HG02884 (cell line): ENCODE measurements at regions not wholly inside any gene's neighbourhood (a gene's known extent, or its start where the extent isn't known, plus 50 kb on each side); places are given as distances from the start of the nearest gene placed in this dataset.
"Not testable (repeated sequence)": the region's sequence is repeated elsewhere in the genome, so short reads cannot be mapped to it uniquely, and the experiment has no call there.

ENCODE experiments used
- ATAC-seq: cut with Tn5 transposase; IDR thresholded peaks from one replicate; pipeline ENCODE4 v1.9.1; 2021; ENCODE audit warnings: mild to moderate bottlenecking, moderate library complexity; ENCODE audit not compliant: unreplicated experiment

- no peak for ATAC-seq
Measured at GRCh38 chr15:53038655-53038941, 248.5 kb upstream of the ONECUT1 start.

GRCh38 chr15:53037904-53038654 lies 247.9 kb upstream of the ONECUT1 start:
- ATAC-seq, result no peak

GRCh38 chr15:53036641-53037040 lies 246.5 kb upstream of the ONECUT1 start:
- ATAC-seq, result no peak

- ATAC-seq, result no peak
Measured at GRCh38 chr15:53034767-53035245, 244.7 kb upstream of the ONECUT1 start.

GRCh38 chr15:53033709-53034108 lies 243.6 kb upstream of the ONECUT1 start:
- no peak for ATAC-seq

- no peak for ATAC-seq
Measured at GRCh38 chr15:53031469-53031868, 241.3 kb upstream of the ONECUT1 start.

GRCh38 chr15:53022788-53023187 lies 232.7 kb upstream of the ONECUT1 start:
- no peak for ATAC-seq

GRCh38 chr15:53013329-53013728 lies 223.2 kb upstream of the ONECUT1 start:
- no peak for ATAC-seq

- ATAC-seq, result not testable (repeated sequence)
Measured at GRCh38 chr15:53011779-53012178, 221.6 kb upstream of the ONECUT1 start.

GRCh38 chr15:53009093-53009492 lies 219.0 kb upstream of the ONECUT1 start:
- ATAC-seq, result no peak

- no peak for ATAC-seq
Measured at GRCh38 chr15:53000409-53000808, 210.3 kb upstream of the ONECUT1 start.

- no peak for ATAC-seq
Measured at GRCh38 chr15:52997123-52997522, 207.0 kb upstream of the ONECUT1 start.

- ATAC-seq, result no peak
Measured at GRCh38 chr15:52994290-52994689, 204.2 kb upstream of the ONECUT1 start.

GRCh38 chr15:52984507-52984906 lies 194.4 kb upstream of the ONECUT1 start:
- no peak for ATAC-seq

GRCh38 chr15:52980446-52980845 lies 190.3 kb upstream of the ONECUT1 start:
- no peak for ATAC-seq

- no peak for ATAC-seq
Measured at GRCh38 chr15:52976516-52977075, 186.5 kb upstream of the ONECUT1 start.

GRCh38 chr15:52975941-52976449 lies 185.9 kb upstream of the ONECUT1 start:
- ATAC-seq, result no peak

- ATAC-seq, result no peak
Measured at GRCh38 chr15:52963865-52964264, 173.7 kb upstream of the ONECUT1 start.

GRCh38 chr15:52960283-52960682 lies 170.1 kb upstream of the ONECUT1 start:
- ATAC-seq, result no peak

- ATAC-seq, result no peak
Measured at GRCh38 chr15:52943746-52944145, 153.6 kb upstream of the ONECUT1 start.

- ATAC-seq, result no peak
Measured at GRCh38 chr15:52936489-52936888, 146.4 kb upstream of the ONECUT1 start.

- no peak for ATAC-seq
Measured at GRCh38 chr15:52925130-52925529, 135.0 kb upstream of the ONECUT1 start.

- ATAC-seq, result no peak
Measured at GRCh38 chr15:52924630-52925029, 134.5 kb upstream of the ONECUT1 start.
